HG03175 (cell line): ENCODE measurements at regions not wholly inside any gene's neighbourhood (a gene's known extent, or its start where the extent isn't known, plus 50 kb on each side); places are given as distances from the start of the nearest gene placed in this dataset.

ENCODE experiments used
- ATAC-seq: cut with Tn5 transposase; IDR thresholded peaks from one replicate; pipeline ENCODE4 v1.9.1; 2021; ENCODE audit warnings: mild to moderate bottlenecking, moderate library complexity; ENCODE audit not compliant: unreplicated experiment

GRCh38 chr6:74956559-74957428 lies 249.1 kb downstream of the COL12A1 start:
- no peak for ATAC-seq

- no peak for ATAC-seq
Measured at GRCh38 chr6:74953708-74954107, 252.1 kb downstream of the COL12A1 start.

GRCh38 chr6:74946961-74947360 lies 258.9 kb downstream of the COL12A1 start:
- no peak for ATAC-seq

- ATAC-seq = no peak
Measured at GRCh38 chr6:74942130-74942529, 263.7 kb downstream of the COL12A1 start.

DNA sequence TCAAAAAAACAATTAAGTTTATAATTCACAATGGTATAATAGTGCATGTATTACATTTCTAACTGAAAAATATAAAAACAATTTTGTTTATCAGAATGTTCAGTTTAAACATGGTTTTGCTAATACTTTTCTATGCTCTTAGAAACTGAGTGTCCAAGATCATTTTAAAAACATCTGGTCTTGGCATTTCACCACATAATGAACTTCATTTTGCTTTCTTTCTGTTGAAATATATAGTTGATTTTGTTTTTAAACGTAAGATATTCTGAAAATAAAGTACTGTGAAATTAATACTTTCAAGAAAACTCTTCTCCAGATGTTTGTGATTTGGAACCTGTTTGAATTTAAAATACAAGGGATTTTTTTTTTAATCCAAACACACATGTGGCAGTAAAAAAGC lies 264.4 kb downstream of the COL12A1 start:
- ATAC-seq = no peak

DNA sequence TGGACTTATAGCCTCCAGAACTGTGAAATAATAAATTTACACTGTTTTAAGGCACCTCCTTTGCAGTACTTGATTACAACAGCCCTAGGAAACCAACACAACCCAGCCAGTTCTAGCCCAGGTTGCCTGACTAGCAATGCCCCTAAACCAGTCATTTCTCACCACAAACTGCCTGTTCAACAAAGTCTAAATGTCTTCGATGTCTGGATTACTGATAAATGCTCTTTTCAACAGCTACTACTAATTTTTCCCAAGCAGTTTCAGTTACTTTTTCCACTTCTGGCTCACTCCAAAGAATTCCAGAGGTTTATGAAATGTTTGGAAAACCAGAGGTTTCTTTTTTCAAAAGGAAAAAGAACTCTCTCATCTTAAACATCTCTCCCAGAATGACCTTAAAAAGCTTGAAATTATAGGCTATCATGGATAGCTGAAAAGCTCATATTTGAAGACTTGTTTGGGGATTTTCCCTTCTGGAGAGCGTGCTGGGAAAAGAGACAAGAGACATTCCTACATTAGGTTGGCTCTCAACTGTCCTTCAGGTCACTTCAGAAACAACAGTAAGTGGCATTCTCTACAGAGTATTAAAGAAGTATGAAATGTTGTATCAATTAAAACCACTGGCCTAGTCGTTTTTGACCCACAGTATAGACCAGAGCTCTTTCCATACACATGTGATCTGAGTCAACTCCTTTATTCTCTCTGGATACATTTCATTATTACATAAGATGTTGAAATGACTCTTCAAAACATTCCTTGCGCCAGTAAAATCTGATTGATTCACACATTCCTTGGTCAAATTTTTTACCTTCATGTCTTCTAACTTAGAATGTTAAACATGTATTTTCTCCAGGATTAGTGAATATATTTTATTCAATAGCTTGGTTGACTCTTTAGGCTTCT lies 265.9 kb downstream of the COL12A1 start:
- ATAC-seq = no peak

GRCh38 chr6:74939151-74939708 lies 266.6 kb downstream of the COL12A1 start:
- ATAC-seq = no peak

GRCh38 chr6:74937936-74938335 lies 267.9 kb downstream of the COL12A1 start:
- ATAC-seq = no peak

- ATAC-seq = no peak
Measured at GRCh38 chr6:74936886-74937285, 269.0 kb downstream of the COL12A1 start.

GRCh38 chr6:74932232-74932888 lies 273.5 kb downstream of the COL12A1 start:
- ATAC-seq = no peak

DNA sequence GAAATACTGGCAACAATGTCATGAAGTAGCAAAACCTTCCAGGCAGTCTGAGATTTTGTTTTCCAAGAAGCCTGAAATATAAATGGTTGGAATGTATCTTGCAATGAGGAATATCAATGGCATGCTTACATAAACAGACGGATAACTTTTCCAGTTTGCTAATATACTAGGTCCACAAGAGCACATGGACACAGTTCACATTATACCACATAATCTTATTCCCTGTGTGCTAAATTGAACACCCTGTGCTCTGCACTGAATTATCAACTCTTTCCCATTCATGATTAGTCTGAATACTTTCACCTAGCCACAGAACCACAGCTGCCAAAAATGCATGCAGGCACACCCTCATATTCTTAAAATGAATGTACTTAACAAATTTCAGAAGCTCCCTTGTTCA lies 274.3 kb downstream of the COL12A1 start:
- ATAC-seq = no peak

DNA sequence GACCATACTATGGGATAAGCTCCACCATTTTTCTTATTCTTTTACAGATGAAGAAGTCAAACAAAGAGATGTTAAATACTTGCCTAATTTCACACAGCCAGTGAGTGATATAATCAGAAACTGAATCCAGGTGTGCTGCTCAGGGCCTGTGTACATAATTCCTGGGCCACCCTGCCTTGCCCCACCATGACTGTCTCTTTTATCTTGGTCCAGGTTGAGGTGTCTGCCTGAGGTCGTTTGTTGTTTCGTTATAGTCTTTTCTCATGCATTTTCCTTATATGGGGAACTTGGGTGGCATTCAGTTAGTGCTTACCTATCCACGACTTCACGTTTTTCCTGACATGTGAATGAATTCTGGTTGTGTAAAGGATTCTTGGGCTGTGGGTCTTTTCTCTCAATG lies 277.6 kb downstream of the COL12A1 start:
- no peak for ATAC-seq

GRCh38 chr6:74927299-74927698 lies 278.6 kb downstream of the COL12A1 start:
- ATAC-seq = no peak

- ATAC-seq = peak; percentile 84
Measured at GRCh38 chr6:74925683-74926082, 280.2 kb downstream of the COL12A1 start.

DNA sequence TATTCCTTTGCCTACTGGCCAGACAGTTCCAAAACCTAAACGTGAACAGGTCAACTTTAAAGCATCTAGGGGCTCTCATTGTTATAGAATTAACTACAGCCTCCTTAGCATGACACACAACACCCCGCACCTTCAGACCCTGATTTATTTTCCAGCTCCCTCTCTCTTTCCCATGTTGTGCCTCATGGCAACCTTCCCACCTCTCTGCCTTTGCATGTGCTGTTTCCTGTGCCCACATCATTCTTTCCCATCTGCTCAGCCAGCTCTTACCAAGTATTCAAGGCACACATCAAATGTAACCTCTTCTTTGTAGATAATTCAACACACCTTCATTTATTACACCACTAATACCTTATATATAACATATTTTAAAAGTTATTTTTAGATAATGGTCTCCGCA lies 291.0 kb downstream of the COL12A1 start:
- ATAC-seq = no peak

- no peak for ATAC-seq
Measured at GRCh38 chr6:74912234-74912633, 293.6 kb downstream of the COL12A1 start.

DNA sequence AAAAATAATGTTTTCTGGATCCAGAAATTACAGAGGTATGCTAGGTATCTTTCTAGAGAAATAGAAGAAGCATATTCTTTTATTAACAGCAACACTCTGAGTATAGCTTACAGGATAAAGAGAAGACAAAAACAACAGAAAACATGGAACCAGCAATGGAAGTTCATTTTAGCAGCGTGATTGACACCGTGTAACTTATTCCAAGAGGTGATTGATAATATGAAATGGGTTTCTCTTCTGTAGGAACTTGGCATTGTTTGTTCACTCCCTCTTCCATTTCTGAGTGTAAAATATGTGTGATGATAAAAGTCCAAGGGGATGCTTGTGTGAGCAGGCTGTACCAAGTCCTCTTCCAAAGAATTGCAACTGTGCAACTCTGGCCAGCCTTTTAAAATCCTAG lies 303.0 kb downstream of the COL12A1 start:
- no peak for ATAC-seq

DNA sequence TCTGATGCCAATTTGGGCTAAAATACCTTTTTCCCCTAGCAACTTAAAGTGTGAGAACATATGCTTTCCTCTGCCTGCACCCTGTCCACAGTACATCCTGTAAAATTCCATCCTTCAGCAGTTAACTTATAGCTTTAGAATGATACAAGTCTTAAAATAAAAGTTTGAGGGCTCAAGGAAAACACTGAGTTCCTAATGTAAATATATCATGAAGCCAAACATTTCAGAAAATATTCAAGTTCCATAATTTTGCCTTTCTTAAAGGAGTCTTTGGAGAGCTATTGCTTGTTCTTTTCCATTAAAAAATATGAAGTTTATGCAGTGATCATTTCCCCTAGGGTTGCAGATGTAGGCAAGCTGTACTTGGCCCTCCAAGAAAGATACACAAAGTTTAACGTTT lies 303.8 kb downstream of the COL12A1 start:
- ATAC-seq = no peak

GRCh38 chr6:74901576-74901975 lies 304.3 kb downstream of the COL12A1 start:
- ATAC-seq = no peak

- no peak for ATAC-seq
Measured at GRCh38 chr6:74899416-74899815, 306.4 kb downstream of the COL12A1 start.

DNA sequence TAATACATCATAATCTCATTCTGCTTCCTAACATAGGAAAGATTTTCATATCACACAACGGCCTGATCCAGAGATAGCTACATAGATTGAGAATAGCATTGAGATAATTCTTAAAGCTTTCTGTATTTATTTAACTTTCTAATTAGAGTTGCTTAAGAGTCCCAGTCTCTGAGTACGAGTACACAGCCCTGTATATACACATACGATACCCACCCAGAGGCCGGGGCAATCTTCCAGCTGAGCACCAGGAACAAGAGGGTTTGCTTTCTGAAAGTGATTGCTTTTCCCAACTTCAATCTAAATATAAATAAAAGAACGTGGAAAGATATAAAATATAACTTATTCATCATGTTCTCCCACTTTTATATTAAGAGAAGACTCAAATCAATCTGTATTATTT lies 313.8 kb downstream of the COL12A1 start:
- no peak for ATAC-seq
